ENCODE measurements at regions not wholly inside any gene's neighbourhood (a gene's known extent, or its start where the extent isn't known, plus 50 kb on each side); places are given as distances from the start of the nearest gene placed in this dataset.

GRCh38 chr12:97938031-97938430 is 475.4 kb downstream of the RMST start:
- ATAC-seq (ENCODE audit: insufficient number of reproducible peaks, low FRiP score, low read depth), result no peak
- DNase-seq (ENCODE audit: low spot score), result no peak
- no peaks in the 10 kb centered on the region for H3K9me3 ChIP-seq
- peak overlapping the region; percentile 29 for H3K4me3 ChIP-seq
- no peaks in the 10 kb centered on the region for H3K27me3 ChIP-seq (replicated peaks; ENCODE audit: insufficient read depth)
- H3K36me3 ChIP-seq, result no peaks in the 10 kb centered on the region
- H3K27ac ChIP-seq, result peak overlapping the region; percentile 58 to 83
- H3K4me1 ChIP-seq (ENCODE audit: control insufficient read depth in 1 of 2, low read depth in 2 of 2), result peaks cover 12 to 26% of the 10 kb centered on the region in 2 donors
- TF ChIP-seq CTCF (IDR thresholded peaks at IDR 0.05), result no peak

GRCh38 chr12:97939156-97939555 is 476.6 kb downstream of the RMST start:
- H3K27me3 ChIP-seq (replicated peaks; ENCODE audit: insufficient read depth), result no peaks in the 10 kb centered on the region
- H3K36me3 ChIP-seq, result no peaks in the 10 kb centered on the region
- no peak for ATAC-seq (ENCODE audit: insufficient number of reproducible peaks, low FRiP score, low read depth)
- no peak for TF ChIP-seq CTCF (IDR thresholded peaks at IDR 0.05)
- H3K4me3 ChIP-seq, result no peak overlapping the region
- no peak for DNase-seq (ENCODE audit: low spot score)
- no peak overlapping the region for H3K27ac ChIP-seq
- peaks cover 12 to 26% of the 10 kb centered on the region in 2 donors for H3K4me1 ChIP-seq (ENCODE audit: control insufficient read depth in 1 of 2, low read depth in 2 of 2)
- no peaks in the 10 kb centered on the region for H3K9me3 ChIP-seq

GRCh38 chr12:97940105-97940504 is 477.5 kb downstream of the RMST start:
- Histone ChIP-seq H3K27ac (no peak overlapping the region), H3K4me1 (ENCODE audit: control insufficient read depth in 1 of 2, low read depth in 2 of 2) (peaks cover 12 to 26% of the 10 kb centered on the region in 2 donors), H3K36me3 (no peaks in the 10 kb centered on the region), H3K27me3 (replicated peaks; ENCODE audit: insufficient read depth) (no peaks in the 10 kb centered on the region), H3K9me3 (no peaks in the 10 kb centered on the region), H3K4me3 (no peak overlapping the region)
- no peak for ATAC-seq (ENCODE audit: insufficient number of reproducible peaks, low FRiP score, low read depth)
- DNase-seq (ENCODE audit: low spot score), result no peak
- TF ChIP-seq CTCF (IDR thresholded peaks at IDR 0.05), result no peak

GRCh38 chr12:97940629-97941028 is 478.0 kb downstream of the RMST start:
- H3K36me3 ChIP-seq, result no peaks in the 10 kb centered on the region
- H3K4me1 ChIP-seq (ENCODE audit: control insufficient read depth in 1 of 2, low read depth in 2 of 2), result peaks cover 12 to 26% of the 10 kb centered on the region in 2 donors
- H3K4me3 ChIP-seq, result no peak overlapping the region
- H3K27ac ChIP-seq, result no peak overlapping the region
- ATAC-seq (ENCODE audit: insufficient number of reproducible peaks, low FRiP score, low read depth) (no peak), DNase-seq (ENCODE audit: low spot score) (no peak)
- no peak for TF ChIP-seq CTCF (IDR thresholded peaks at IDR 0.05)
- H3K9me3 ChIP-seq, result no peaks in the 10 kb centered on the region
- no peaks in the 10 kb centered on the region for H3K27me3 ChIP-seq (replicated peaks; ENCODE audit: insufficient read depth)

DNA sequence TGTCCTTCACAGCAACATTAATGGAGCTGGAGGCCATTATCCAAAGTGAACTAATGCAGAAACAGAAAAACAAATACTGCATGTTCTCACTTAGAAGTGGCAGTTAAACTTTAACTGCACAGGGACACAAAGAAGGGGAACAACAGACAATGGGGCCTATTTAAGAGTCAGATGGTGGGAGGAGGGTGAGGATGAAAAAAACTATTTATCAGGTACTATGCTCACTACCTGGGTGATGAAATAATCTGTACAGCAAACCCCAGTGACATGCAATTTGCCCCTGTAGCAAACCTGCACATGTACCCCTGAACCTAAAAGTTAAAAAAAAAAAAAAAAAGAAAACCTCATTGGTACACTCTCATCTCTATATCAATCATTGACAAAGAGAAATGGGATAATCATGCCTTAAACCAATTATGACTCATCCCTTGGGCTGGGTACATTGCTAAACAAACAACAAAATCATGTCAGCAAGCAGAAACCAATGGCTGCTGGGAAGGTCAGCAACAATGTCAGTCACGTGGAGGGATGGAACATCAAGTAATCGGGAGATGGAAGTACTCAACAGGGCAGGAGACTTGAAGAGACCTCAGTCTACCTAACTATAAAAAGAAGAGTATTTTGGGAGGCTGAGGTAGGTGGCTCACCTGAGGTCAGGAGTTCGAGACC is 479.2 kb downstream of the RMST start:
- Histone ChIP-seq H3K27me3 (replicated peaks; ENCODE audit: insufficient read depth) (no peaks in the 10 kb centered on the region), H3K4me3 (no peak overlapping the region), H3K27ac (no peak overlapping the region), H3K4me1 (ENCODE audit: control insufficient read depth in 1 of 2, low read depth in 2 of 2) (peaks cover 12 to 26% of the 10 kb centered on the region in 2 donors), H3K36me3 (no peaks in the 10 kb centered on the region), H3K9me3 (no peaks in the 10 kb centered on the region)
- TF ChIP-seq CTCF (IDR thresholded peaks at IDR 0.05), result no peak
- DNase-seq (ENCODE audit: low spot score), result no peak
- ATAC-seq (ENCODE audit: insufficient number of reproducible peaks, low FRiP score, low read depth), result no peak
